CD14-positive monocyte (primary cell): ENCODE measurements at regions not wholly inside any gene's neighbourhood (a gene's known extent, or its start where the extent isn't known, plus 50 kb on each side); places are given as distances from the start of the nearest gene placed in this dataset.

Source experiments
- DNase-seq, 3 donors: peaks; one replicate each; pipeline ENCODE4 v3.0.0-alpha.2; 2011 to 2022
- H2AFZ ChIP-seq: 2 replicates; pipeline ENCODE4 v1.6.0; 2012; ENCODE audit warnings: mild to moderate bottlenecking, low read depth, low read length, inconsistent platforms; ENCODE audit not compliant: insufficient read depth, poor library complexity, severe bottlenecking
- H3K27ac ChIP-seq, 2 donors: 1 replicate in 1 of 2; 2 replicates in 1 of 2; pipeline ENCODE4 v1.5.1; 2012 to 2013; ENCODE audit warnings: low read length in 2 of 2, control low read depth in 1 of 2, inconsistent platforms in 1 of 2, low read depth in 1 of 2, mild to moderate bottlenecking in 1 of 2
- H3K27me3 ChIP-seq, 2 donors: one replicate each; pipeline versions ENCODE4 v1.6.0 to v1.6.1; 2011 to 2013; ENCODE audit warnings: low read length in 2 of 2; ENCODE audit not compliant: control insufficient read depth in 2 of 2, insufficient read depth in 2 of 2
- H3K36me3 ChIP-seq, 2 donors: replicated peaks in 1 of 2; 1 replicate in 1 of 2; 2 replicates in 1 of 2; pipeline versions ENCODE4 v1.5.1 to v1.6.1; 2012 to 2013; ENCODE audit warnings: low read length in 2 of 2, control low read depth in 1 of 2, inconsistent platforms in 1 of 2, mild to moderate bottlenecking in 1 of 2; ENCODE audit not compliant: insufficient read depth in 2 of 2, control insufficient read depth in 1 of 2
- H3K4me1 ChIP-seq, 2 donors: 1 replicate in 1 of 2; 2 replicates in 1 of 2; pipeline versions ENCODE4 v1.5.1 to v1.6.1; 2012 to 2013; ENCODE audit warnings: low read length in 2 of 2, control low read depth in 1 of 2, inconsistent platforms in 1 of 2, mild to moderate bottlenecking in 1 of 2, moderate library complexity in 1 of 2; ENCODE audit not compliant: insufficient read depth in 2 of 2, control insufficient read depth in 1 of 2
- H3K4me2 ChIP-seq: replicated peaks from 2 replicates; pipeline ENCODE3; 2012; ENCODE audit warnings: low read length, moderate library complexity, mild to moderate bottlenecking; ENCODE audit not compliant: poor library complexity, severe bottlenecking; ENCODE audit errors: extremely low read depth
- H3K4me3 ChIP-seq, 3 experiments: fragments of 200-600 bp in 1 of 3; sonication (generic) in 1 of 3; replicated peaks in 1 of 3; 1 replicate in 2 of 3; 2 replicates in 1 of 3; pipeline ENCODE4 v1.5.1; 2011 to 2013; ENCODE audit warnings: low read length in 3 of 3, mild to moderate bottlenecking in 3 of 3, control low read depth in 2 of 3, low read depth in 2 of 3, inconsistent platforms in 1 of 3, moderate library complexity in 1 of 3
- H3K79me2 ChIP-seq: 2 replicates; pipeline ENCODE4 v1.6.0; 2012; ENCODE audit warnings: mild to moderate bottlenecking, control low read depth, inconsistent platforms, low read length, moderate library complexity; ENCODE audit not compliant: insufficient read depth
- H3K9ac ChIP-seq: 2 replicates; pipeline ENCODE4 v1.6.0; 2017; ENCODE audit warnings: low read length, mild to moderate bottlenecking; ENCODE audit not compliant: insufficient read depth, poor library complexity, severe bottlenecking
- H3K9me3 ChIP-seq, 2 donors: replicated peaks in 1 of 2; 1 replicate in 1 of 2; 2 replicates in 1 of 2; pipeline versions ENCODE4 v1.5.1 to v1.6.1; 2012 to 2013; ENCODE audit warnings: low read length in 2 of 2, control low read depth in 1 of 2; ENCODE audit not compliant: control insufficient read depth in 1 of 2, insufficient read depth in 1 of 2
- H4K20me1 ChIP-seq: 2 replicates; pipeline ENCODE4 v1.6.0; 2012; ENCODE audit warnings: mild to moderate bottlenecking, low read length, control low read depth, moderate library complexity; ENCODE audit not compliant: insufficient read depth
- H3K27ac Mint-ChIP-seq, 7 donors: one replicate each; pipeline ENCODE4 v1.8.0; 2020; ENCODE audit warnings: mild to moderate bottlenecking in 7 of 7, mixed read lengths in 7 of 7, moderate library complexity in 6 of 7, inconsistent platforms in 2 of 7
- H3K27me3 Mint-ChIP-seq, 3 donors: one replicate each; pipeline ENCODE4 v1.8.0; 2021 to 2022; ENCODE audit warnings: low read depth in 3 of 3, mild to moderate bottlenecking in 3 of 3, mixed read lengths in 3 of 3, moderate library complexity in 3 of 3, inconsistent platforms in 1 of 3
- H3K36me3 Mint-ChIP-seq, 2 donors: one replicate each; pipeline ENCODE4 v1.8.0; 2020; ENCODE audit warnings: mixed read lengths in 2 of 2, inconsistent platforms in 1 of 2, mild to moderate bottlenecking in 1 of 2
- H3K4me1 Mint-ChIP-seq: one replicate; pipeline ENCODE4 v1.8.0; 2020; ENCODE audit warnings: mild to moderate bottlenecking, mixed read lengths
- H3K4me3 Mint-ChIP-seq, 2 donors: one replicate each; pipeline ENCODE4 v1.8.0; 2020; ENCODE audit warnings: mild to moderate bottlenecking in 2 of 2, mixed read lengths in 2 of 2, moderate library complexity in 1 of 2
- H3K9me3 Mint-ChIP-seq, 7 donors: one replicate each; pipeline ENCODE4 v1.8.0; 2020 to 2022; ENCODE audit warnings: mixed read lengths in 7 of 7, mild to moderate bottlenecking in 6 of 7, moderate library complexity in 6 of 7, inconsistent platforms in 2 of 7
- CTCF ChIP-seq: fragments of 200-600 bp; IDR thresholded peaks from one replicate; pipeline ENCODE4 v1.8.0; 2022; ENCODE audit warnings: antibody characterized with exemption, mild to moderate bottlenecking
- WGBS: methylation state at CpG from one replicate; pipeline ENCODE4 v1.1.5; 2013; ENCODE audit warnings: missing lambda C conversion rate; ENCODE audit not compliant: insufficient coverage; 5-methylcytosine and 5-hydroxymethylcytosine counted together
- intact Hi-C, 2 donors: fragments of 100-400 bp; cut with micrococcal nuclease; formaldehyde crosslinking; loops; one replicate each; pipeline versions ENCODE4 v1.15.0 to v1.15.1; 2023

GRCh38 chr2:43080571-43081021, 145.8 kb downstream of the ZFP36L2 start:
- peaks cover 0 to 5% of the 10 kb centered on the region in 2 donors for H3K36me3 Mint-ChIP-seq
- intact Hi-C loops: no loop called here
- TF ChIP-seq CTCF: no peak
- H3K4me2 ChIP-seq: no peak overlapping the region
- no peaks in the 10 kb centered on the region for H4K20me1 ChIP-seq
- WGBS: over 99% methylated on average over 11 of the region's 11 CpGs
- H3K9ac ChIP-seq: no peak overlapping the region
- no peaks in the 10 kb centered on the region for H3K36me3 ChIP-seq
- H3K4me1 ChIP-seq: peaks cover 44 to 56% of the 10 kb centered on the region in 2 donors
- no peak overlapping the region for H3K4me3 ChIP-seq
- H3K9me3 Mint-ChIP-seq: peaks cover 0 to 2% (median 0%) of the 10 kb centered on the region in 7 donors
- H3K4me1 Mint-ChIP-seq: peaks cover 71% of the 10 kb centered on the region
- no peak for DNase-seq
- no peak overlapping the region for H2AFZ ChIP-seq
- H3K79me2 ChIP-seq: no peaks in the 10 kb centered on the region
- no peaks in the 10 kb centered on the region for H3K9me3 ChIP-seq
- H3K4me3 Mint-ChIP-seq: no peak overlapping the region
- H3K27ac ChIP-seq: no peak overlapping the region
- H3K27ac Mint-ChIP-seq: peak overlapping the region in 1 of 7 donors; percentile 2
- H3K27me3 Mint-ChIP-seq: peaks cover 0 to 8% (median 6%) of the 10 kb centered on the region in 3 donors
- no peaks in the 10 kb centered on the region for H3K27me3 ChIP-seq

DNA sequence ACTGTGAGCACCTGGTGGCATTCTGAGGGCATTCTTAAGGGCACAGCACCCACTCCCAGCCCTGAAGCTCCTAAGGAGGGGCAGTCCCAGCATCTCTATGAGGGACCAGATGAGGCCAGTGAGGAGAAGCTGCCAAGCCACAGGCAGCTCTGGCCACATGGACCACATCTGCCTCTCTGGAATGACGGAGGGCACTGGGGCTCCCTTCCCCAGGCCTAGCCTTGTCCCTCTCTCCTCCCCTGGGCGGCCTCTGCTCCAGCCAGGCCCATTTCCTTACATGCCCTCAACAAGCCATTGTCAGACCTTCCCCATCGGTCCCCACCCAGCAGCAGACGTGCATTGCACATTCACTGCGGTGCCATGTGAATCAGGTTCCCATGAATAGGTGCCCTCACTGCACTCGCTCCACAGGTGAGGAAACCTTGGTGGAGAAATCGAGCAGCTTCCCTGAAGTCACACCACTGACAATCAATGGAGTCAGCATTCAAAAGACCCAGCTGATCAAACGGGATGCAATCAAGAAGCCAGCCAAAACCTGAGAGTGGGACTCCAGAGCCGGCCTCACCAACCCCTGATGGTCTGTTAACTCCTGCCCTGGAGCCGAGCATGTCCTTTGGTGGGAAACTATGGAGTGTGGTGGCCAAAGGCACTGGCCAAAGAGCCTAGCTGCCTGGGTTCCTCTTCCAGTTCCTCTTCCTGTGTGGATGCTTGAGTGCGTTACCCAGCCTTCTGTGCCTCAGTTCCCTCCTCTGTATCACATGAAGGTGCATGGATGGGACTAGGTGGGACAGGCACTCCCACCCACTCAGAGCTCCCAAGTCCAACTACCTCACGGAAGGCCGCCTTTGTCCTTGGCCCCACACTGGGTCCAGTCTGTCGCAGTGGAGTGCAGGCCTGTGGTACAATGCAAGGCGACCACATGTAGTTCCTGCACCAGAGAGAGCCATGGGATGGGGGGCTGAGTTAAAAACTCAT, 147.3 kb downstream of the ZFP36L2 start:
- H4K20me1 ChIP-seq: no peaks in the 10 kb centered on the region
- Mint-ChIP-seq H3K4me1 (peaks cover 68% of the 10 kb centered on the region), H3K9me3 (peaks cover 0 to 2% (median 0%) of the 10 kb centered on the region in 7 donors), H3K36me3 (peaks cover 2 to 3% of the 10 kb centered on the region in 2 donors), H3K4me3 (no peak overlapping the region), H3K27ac (peak overlapping the region in 1 of 7 donors; percentile 41), H3K27me3 (peaks cover 0 to 8% (median 3%) of the 10 kb centered on the region in 3 donors)
- H3K79me2 ChIP-seq: no peaks in the 10 kb centered on the region
- no peak overlapping the region for H3K4me2 ChIP-seq
- peaks cover 35 to 50% of the 10 kb centered on the region in 2 donors for H3K4me1 ChIP-seq
- H3K9ac ChIP-seq: no peak overlapping the region
- H3K27ac ChIP-seq: no peak overlapping the region
- H3K4me3 ChIP-seq: no peak overlapping the region
- DNase-seq: no peak
- no peaks in the 10 kb centered on the region for H3K27me3 ChIP-seq
- H3K9me3 ChIP-seq: no peaks in the 10 kb centered on the region
- no peak for TF ChIP-seq CTCF
- 92% methylated on average over 9 of the region's 15 CpGs for WGBS
- H3K36me3 ChIP-seq: no peaks in the 10 kb centered on the region
- intact Hi-C loops: no loop called here
- H2AFZ ChIP-seq: no peak overlapping the region
